Brain microvascular endothelial cell (primary cell): ENCODE measurements at regions not wholly inside any gene's neighbourhood (a gene's known extent, or its start where the extent isn't known, plus 50 kb on each side); places are given as distances from the start of the nearest gene placed in this dataset.

ENCODE experiments used
- DNase-seq: peaks from one replicate; pipeline ENCODE4 v3.0.0-alpha.2; 2020
- H3K27ac ChIP-seq: fragments of 250-450 bp; sonication (Bioruptor Pico); 2 replicates; pipeline ENCODE4 v1.5.1; 2020; ENCODE audit warnings: mild to moderate bottlenecking, moderate library complexity
- H3K27me3 ChIP-seq: fragments of 250-450 bp; sonication (Bioruptor Pico); replicated peaks from 2 replicates; pipeline ENCODE4 v1.5.1; 2020; ENCODE audit warnings: mild to moderate bottlenecking
- H3K36me3 ChIP-seq: fragments of 250-450 bp; sonication (Bioruptor Pico); replicated peaks from 2 replicates; pipeline ENCODE4 v1.5.1; 2020; ENCODE audit warnings: mild to moderate bottlenecking
- H3K4me3 ChIP-seq: 2 replicates; pipeline ENCODE4 v1.5.1; 2011; ENCODE audit warnings: low read depth, mild to moderate bottlenecking, control low read depth, low read length, moderate library complexity
- CTCF ChIP-seq: IDR thresholded peaks from 2 replicates; pipeline ENCODE4 v1.5.1; 2011; ENCODE audit warnings: low read depth, mild to moderate bottlenecking, moderate library complexity, low read length, control low read depth, inconsistent platforms; ENCODE audit errors: missing control alignments
- in situ Hi-C: cut with HindIII; loops from 2 replicates; pipeline ENCODE4 v1.10.0; 2017; ENCODE audit warnings: low sequenced_read_pairs, low pct_ligation_motif_present

GRCh38 chr21:43299441-43300277, 127.3 kb downstream of the SIK1 start:
- DNase-seq, result no peak
- in situ Hi-C loops, result no loop called here
- TF ChIP-seq CTCF, result no peak
- H3K4me3 ChIP-seq, result no peak overlapping the region
- no peak overlapping the region for H3K27ac ChIP-seq
- H3K36me3 ChIP-seq, result no peaks in the 10 kb centered on the region
- no peaks in the 10 kb centered on the region for H3K27me3 ChIP-seq

GRCh38 chr21:43298546-43299440, 128.1 kb downstream of the SIK1 start:
- no peak overlapping the region for H3K27ac ChIP-seq
- no peaks in the 10 kb centered on the region for H3K27me3 ChIP-seq
- TF ChIP-seq CTCF, result no peak
- no peak for DNase-seq
- H3K36me3 ChIP-seq, result no peaks in the 10 kb centered on the region
- in situ Hi-C loops, result no loop called here
- no peak overlapping the region for H3K4me3 ChIP-seq

- in situ Hi-C loops, result no loop called here
- no peak for TF ChIP-seq CTCF
Measured at GRCh38 chr21:43297989-43298388, 128.9 kb downstream of the SIK1 start.

GRCh38 chr21:43297391-43297981, 128.7 kb downstream of the CRYAA start:
- in situ Hi-C loops, result no loop called here
- H3K4me3 ChIP-seq, result no peak overlapping the region

More at GRCh38 chr21:43297989-43298388, 128.9 kb downstream of the SIK1 start:
- no peaks in the 10 kb centered on the region for H3K36me3 ChIP-seq
- no peak overlapping the region for H3K4me3 ChIP-seq
- no peaks in the 10 kb centered on the region for H3K27me3 ChIP-seq
- H3K27ac ChIP-seq, result no peak overlapping the region
- DNase-seq, result no peak

More at GRCh38 chr21:43297391-43297981, 128.7 kb downstream of the CRYAA start:
- no peaks in the 10 kb centered on the region for H3K36me3 ChIP-seq
- H3K27ac ChIP-seq, result no peak overlapping the region
- DNase-seq, result no peak
- no peaks in the 10 kb centered on the region for H3K27me3 ChIP-seq
- TF ChIP-seq CTCF, result no peak
